ENCODE measurements at regions not wholly inside any gene's neighbourhood (a gene's known extent, or its start where the extent isn't known, plus 50 kb on each side); places are given as distances from the start of the nearest gene placed in this dataset.
"Not testable (repeated sequence)": the region's sequence is repeated elsewhere in the genome, so short reads cannot be mapped to it uniquely, and the experiment has no call there.

DNA sequence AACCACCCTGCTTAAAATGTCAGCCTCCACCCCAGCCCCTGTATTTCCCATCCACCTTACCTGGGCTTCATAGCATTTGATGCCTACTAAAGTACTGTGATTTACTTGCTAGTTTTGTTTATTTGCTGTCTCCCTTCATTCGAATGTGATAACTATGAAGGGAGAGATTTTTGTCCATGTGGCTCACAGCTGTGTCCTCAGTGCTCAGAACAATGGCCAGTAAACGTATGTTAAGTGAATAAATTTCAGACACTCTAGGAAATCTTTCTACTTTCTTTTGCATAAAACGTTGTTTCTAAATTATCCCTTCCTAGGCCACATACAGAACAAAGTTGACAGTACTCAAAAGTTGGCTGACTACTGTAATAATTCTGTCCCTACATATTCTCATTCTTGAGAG is 114.7 kb upstream of the OTUD4 start:
- no peak for DNase-seq

DNA sequence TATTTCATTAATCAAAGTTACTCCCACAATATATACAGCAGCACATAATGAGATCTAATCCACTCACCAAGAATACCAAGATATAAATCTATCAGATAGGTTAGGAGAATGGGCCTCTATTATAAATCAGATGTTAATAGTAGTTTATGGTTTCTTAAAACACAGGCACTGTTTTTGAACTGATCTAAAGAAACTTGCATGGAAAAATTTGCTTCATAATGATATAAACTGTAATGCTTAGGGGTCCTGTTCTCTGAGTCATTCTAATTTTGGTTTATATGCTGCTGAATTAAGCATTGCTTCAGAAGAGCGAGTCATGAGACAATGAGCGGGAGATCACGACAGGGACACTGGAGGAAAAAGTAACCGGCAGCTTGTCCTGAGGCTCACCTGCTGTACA is 113.3 kb upstream of the OTUD4 start:
- DNase-seq, result no peak

DNA sequence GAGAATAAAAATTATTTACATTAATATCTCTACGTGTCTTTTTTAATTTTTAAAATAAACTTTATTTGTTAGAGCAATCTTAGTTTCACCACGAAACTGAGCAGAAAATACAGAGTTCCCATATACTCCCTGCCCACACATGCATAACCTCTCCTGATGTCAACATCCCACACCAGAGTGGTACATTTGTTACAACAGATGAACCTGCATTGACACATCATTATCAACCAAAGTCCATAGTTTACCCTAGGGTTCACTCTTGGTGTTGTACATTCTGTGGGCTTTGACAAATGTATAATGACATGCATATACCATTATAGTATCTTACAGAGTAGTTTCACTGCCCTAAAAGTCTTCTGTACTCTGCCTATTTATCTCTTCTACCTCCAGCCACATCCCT is 110.6 kb upstream of the OTUD4 start:
- DNase-seq, result no peak

DNA sequence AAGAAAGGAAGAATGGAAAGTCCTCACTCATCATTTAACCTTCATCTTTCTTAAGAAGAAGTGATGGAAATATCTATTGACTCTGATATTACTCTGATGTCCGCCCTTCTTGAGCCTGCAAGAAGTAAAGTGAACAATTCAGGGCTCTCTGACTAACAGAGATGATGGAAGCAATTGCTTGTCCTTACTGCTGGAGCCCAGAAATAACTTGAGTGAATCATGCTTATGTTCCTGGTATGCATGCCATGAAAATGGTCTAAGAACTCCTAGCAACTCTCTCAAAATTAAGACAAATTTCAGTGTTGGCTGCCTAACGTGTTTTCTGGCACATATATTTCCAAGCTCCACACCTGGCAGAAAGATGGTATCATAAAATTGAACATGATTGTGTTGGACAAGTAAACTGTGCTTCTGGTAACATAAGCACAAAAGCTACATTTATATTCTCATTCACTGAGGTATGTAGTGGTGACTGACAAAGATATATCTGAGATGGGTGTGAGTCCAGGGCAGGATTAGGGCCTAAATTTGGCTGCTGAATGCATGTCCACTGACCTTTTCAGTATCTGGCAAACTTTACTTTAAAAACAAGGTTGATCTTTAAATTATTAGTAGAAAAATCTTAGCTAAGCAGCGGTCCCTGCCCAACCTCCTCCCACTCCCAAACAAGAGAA is 109.2 kb upstream of the OTUD4 start:
- no peak for DNase-seq

DNA sequence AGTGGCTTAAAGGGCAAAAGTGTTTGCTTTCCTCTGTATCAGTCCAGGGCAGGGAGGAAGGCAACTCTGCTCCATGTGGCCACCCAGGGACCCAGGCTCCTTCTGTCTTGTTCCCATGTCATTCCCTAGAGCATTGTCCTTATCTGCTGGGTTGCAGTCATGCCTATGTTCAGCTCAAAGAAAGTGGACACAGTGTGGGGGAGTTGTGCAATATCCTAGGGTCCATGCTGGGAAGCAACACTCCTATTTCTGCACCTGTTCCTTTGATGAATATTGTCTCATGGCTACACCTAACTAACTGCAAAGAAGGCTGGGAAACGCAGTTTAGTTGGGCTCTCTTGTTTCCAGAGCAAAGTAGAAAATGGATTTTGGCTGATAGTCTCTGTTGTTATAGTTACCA is 107.0 kb upstream of the OTUD4 start:
- DNase-seq, result no peak

DNA sequence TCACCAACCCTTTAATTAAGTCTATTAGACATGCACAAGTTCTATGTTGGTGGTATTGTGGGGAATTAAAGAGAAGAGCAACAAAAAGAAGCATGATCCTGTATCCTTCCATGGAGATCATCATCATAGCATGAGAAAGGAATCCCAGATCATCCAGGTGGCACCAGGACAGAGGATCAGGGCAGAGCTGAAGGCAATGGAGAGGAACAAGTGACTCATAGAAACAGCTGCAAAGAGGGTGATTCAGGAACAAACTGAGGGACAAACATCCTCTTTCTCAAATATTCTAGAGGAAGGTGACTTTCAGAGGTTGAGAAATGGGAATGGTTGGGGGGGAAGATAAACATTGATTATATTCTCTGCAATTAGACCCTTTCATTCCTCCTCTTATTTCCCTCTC is 105.5 kb upstream of the OTUD4 start:
- DNase-seq, result no peak

DNA sequence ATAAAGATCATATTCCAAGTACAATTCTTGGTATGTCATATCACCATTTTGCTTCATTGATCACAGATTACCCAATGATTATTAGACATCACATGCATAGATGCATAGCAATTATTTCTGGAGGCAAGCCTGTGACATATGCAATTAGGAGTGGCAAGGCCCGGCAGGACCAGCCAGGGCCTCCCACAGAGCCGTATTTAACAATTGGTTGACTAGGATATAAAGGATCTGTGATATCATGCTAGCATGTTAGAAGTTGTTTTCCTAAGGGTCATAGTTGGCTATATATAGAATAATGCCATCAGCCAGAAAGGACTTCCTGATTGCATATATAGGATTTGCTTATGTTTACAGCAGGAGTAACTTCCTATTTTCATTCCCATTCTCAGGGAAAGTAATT is 103.5 kb upstream of the OTUD4 start:
- no peak for DNase-seq

DNA sequence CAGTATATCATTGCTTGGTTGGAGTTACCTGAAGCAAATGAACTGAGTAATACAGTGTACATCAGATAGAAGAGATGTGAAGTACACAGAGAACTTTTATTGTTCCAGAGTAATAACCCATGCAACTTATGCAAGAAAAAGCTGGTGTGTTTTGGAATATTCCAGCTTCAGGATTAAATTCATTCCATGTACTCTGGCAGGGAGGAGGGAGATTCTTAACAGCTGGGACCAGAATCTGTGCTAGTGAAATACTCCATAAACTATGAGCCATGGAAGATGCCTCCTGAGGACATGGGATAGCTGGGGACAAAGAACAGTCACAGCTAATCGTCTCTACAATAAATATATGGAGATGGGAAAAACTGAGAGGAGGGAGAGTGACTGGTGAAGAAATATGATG is 101.6 kb upstream of the OTUD4 start:
- DNase-seq, result no peak

DNA sequence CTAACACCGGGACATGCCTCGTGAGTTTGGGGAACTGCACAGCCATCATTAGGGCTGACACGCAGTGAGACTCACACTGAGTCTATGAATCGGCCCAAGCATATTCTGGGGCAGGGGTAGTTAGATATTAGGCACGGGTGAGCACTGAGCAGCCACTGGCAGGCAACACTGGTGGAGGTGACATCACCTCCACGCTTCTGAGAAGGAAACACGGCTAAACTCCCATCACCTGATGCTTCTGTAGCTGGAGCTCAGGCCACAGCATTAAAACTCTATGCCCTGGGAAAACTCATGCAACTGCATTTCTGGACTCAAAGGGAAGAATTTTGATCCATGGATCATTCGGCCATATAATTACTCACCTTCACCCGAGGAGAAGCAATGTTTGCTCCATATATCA is 100.8 kb upstream of the OTUD4 start:
- DNase-seq, result no peak

DNA sequence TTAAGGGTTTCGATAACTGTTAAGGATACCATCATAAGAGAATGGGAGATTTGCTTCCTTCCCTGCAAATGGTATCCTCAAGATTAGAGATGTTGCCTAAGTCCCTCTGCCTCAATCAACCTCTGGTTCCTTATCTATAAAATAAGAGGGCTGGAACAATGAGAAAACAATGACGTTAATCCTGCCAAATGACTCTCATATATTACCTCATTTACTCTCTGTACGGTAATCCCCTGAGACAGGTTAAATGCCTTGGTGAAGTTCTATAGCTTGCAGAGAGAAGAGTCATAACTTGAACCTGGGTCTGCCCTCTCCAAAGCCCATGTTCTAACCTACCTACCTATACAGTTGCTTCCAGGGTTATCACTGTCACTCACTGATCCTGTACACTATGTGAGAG is 100.2 kb upstream of the OTUD4 start:
- DNase-seq, result no peak

DNA sequence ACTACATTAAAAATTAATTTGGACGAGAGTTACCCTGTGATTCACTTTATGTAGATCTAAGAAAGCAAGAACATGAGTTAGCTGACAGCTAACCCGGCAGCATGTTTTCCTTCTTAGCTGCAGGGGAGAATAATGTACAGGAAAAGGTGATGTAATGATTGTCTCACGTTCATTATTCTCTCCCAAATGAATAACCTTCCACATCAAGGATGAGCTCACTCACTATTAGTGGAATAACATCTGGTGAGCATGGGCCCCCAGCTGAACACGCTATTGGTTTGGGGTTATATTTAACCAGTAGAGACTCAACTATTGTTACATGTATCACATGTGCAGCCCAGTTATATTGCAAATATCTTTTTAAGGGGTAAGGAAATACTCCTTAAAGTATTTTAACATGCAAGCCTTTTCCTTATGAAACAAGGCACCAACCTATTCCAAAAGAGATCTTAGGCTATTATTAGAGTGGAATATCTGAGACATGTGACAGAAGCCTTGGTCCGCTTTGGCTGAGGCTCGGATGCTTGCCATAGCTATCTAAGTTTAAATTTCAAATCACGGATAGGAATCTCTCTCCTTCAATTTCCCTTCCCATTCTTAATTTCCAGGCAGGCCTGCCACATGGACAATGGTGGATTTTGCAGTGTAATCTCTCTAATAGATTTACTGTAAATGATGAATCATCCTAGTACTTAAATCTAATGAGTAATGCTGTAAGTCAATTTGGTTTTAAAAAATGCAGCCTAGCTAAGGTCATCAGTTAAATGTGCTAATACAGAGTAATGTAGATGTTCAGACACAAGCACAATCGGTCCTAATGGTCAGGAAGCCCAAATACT is 99.0 kb upstream of the OTUD4 start:
- no peak for DNase-seq

DNA sequence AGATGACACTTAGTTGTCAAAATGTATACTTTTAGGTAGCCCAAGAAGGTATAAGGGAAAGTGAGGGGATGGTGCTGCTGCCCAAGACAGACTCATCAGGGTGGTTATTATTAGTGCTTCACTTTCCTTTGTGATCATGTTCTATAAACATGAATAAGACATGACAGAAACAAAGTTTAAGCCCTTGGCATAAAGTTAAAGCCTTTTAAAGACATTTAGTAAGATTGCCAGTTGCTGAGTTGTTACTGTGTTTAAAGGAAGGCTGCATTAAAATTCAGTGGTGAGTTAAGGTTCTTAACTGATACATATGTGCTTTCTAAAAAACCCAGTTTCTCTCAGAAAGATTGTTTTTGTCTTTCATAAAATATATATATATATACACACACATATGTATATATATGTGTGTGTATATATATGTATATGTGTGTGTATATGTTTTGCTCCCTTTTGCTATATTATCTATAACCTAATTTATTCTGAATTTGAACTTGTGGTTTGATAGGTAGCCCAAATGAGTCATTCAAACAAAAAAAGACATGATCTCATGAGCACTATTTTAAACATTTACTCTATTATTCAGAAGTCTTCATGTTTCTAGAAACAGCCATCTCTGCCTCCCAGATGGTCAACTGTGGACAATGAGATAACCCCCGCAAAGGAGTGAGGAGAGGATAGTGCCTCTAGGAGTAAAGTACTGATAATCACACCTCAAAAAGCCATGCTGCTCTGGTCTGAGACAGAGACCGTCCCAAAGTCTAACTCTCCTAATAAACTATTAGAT is 98.1 kb upstream of the OTUD4 start:
- DNase-seq, result no peak

DNA sequence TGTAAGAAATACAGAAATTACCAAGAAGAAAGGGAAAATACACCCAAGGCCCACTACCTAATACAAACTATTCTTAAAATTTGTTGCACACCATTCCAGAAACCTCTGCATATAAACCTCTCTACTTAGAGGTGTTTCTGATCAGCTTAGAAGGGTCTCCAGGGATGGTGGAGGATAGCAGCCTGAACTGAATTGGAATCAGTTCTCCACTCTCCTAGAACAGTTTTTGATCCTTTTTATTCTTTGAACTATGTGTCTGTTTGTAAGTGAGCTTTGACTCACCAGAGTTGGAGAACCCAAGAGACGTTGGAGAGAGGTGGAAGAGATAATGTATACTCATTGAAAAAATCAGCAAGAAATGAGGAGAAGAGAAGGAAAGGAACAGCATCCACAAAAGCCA is 96.6 kb upstream of the OTUD4 start:
- DNase-seq, result no peak

DNA sequence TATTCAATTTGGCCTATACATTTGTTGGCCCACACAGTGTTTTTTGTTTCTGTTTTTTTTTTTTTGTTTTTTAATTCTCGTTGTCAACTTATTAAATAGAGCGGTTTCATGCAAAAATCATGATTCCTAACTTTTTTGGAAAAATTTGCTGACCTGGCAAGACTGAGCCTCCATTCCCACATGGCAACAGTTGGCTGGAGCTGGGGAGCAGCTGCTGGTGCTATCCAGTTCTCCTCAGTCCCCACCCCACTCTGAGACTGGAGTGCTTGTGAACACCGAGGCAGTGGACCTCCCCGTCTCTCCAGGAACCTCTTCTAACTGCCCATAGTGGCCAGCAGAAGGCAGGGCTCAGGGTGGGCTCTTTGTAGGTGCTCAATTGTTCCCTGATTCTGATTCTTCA is 95.7 kb upstream of the OTUD4 start:
- no peak for DNase-seq

DNA sequence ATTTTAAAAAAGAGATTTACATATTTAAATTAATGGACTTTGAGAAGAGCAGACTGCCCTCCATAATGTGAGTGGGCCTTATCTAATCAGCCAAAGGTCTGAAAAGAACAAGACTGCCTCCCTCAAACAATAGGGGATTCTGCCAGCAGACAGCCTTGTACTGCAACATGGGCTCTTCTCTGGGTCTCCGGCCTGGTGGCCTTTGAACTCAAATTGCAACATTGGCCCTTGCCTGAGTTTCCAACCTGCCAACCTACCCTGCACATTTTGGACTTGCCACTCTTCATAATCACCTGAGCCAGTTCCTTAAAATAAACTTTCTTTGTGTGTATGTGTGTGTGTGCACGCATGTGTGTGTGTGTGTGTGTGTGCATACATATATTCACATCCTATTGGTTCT is 90.8 kb upstream of the OTUD4 start:
- no peak for DNase-seq

DNA sequence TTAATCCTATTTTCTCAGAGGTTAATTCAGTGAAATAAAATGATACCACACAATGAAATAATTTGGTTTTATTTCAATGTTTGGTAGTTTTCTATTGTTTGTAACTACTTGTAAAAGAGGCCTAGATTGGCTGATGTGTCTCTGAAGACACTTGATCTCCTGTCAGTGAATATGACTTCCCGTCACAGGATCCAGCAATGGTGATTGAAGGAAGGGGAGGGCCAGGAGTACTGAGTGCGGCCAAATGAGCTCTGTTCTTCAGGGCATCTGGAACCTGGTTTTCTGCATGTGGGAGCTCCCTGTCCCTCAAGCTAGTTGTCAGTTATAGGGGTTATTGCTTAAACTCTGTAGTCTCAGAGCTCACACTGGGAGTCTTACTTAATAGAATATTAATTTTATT is 86.5 kb upstream of the OTUD4 start:
- no peak for DNase-seq

DNA sequence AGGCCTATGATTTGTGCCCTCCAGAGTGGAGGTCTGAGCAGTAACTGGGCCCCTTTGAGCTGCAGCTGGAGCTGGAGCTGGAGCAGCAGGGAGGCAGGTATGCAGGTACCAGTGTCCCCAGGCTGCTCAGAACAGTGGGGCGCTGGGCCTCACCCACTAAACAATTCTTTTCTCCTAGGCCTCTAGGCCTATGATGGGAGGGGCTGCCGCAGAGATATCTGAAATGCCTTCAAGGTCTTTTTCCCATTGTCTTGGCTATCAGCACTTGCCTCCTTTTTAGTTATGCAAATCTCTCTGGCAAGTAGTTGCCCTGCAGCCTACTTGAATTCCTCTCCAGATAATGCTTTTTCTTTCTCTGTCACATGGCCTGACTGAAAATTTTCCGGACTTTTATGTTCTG is 79.7 kb upstream of the OTUD4 start:
- DNase-seq, result no peak

DNA sequence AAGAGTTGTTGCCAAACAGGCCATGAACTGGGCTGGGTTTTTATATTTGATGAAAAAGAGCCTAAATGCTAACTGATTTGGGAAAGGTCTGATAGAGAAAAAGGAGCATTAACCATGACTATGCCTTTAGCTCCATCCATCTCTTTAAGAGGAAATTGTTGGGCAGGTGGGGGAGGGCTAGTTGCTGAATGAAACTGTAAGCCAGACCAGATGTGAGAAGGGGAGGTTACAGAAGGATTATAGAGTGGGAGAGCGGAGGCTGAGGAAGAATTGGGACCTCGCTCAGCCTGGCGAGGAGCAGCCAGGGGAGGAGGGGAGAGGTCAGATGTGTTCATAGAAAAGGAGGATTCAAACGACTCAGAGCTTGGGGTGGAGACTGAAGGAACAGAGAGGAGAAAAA is 74.9 kb upstream of the OTUD4 start:
- not testable (repeated sequence) for DNase-seq

DNA sequence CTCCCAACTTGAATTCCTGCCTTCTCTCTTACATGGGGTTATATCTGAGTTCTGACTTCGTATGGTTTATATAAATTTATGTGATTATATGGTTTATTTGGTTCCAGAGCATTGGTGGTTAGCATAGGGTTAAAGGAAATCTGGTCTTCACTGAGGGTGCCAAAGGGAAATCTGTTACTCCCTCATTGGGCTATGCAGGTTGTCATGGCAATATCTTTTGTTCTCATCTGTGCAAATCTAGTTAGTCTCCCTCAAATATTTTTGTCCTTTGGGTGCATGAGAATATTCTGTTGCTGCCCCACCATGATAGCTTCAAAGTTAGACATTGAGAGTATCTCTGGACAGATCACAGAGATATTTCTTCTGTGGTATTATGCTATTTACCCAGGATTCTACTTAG is 71.8 kb upstream of the OTUD4 start:
- no peak for DNase-seq

DNA sequence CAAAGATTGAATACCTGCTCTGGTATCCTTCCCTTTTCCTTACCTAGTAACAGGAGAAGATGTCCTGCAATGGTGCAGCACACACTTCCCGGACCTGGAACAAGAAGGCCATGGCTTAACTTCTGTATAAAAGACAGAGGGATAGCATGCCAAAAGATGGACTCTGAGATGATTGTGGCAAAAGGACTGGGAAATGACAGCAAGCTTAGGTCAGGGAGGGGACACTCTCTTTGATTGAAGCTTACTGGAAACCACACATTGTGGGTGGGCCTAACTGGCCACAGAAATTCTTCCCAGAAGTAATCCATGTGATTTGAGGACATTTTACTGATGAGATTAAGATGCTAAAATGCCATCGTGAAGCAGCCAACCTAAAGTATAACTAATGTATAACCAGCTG is 71.0 kb upstream of the OTUD4 start:
- DNase-seq, result no peak

DNA sequence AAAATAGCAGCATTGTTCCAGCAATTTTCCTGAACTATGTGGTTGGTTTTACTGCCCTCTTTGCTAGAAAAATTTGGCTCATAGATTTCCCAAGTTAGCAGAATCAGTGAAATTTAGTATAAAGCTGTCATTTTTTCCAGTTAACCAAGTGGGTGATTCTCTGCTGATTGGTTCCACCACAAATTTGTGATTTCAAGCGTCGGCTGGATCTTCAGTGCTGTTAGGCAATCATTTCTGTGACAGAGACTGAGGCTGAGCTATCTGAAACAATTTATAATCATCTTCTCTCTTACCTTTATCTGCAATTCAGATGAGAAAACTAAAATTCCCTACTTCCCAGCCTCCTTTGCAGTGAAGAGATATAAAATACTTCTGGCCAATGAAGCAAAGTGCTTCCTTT is 68.6 kb upstream of the OTUD4 start:
- no peak for DNase-seq

DNA sequence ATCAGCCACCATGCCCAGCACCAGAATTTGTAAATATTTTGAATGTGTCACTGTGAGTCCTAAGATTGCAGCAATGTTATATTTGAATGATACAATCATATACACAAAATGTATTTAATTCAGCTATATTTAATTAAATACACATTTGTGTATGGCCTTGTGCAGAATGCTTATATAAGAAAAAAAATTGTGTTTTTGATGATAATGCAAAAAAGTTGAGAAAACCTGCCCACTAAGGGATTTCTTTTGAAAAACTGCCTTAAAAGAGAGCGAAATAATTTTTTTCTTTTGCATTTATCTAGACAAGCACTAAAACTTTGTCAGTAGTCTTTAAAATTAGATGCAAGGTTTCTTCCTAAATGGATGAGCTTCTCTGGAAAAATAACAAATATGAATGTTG is 68.1 kb upstream of the OTUD4 start:
- no peak for DNase-seq

DNA sequence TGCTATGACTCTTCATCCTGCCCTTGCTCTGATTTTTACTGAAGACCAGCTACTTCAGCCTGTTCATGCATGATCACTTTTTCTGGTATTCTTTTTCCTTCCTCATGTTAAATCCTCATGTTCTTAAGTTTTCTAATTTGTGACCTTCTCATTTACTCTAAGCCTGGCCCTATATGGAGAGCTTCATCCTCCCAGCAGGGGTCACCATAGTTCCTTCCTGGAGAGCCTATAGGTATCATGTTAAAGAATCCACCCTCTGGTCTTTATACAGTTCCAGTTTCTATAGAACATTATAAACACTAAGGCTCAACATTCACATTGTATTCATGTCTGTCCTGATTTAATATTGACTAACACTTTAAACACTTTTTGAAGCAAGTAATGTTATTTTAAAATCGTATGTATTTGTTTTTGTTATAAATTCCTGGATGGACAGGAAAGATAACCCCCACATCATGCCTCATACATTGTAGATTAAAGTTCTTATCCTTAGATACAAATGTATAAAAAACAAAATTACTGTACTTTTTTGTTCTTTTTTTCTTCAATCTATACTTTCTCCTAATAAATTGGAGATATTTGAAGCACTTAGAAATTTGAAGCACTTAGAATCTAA is 53.8 kb upstream of the OTUD4 start:
- peak; percentile 75 for DNase-seq

All from activated effector memory CD4-positive, alpha-beta T cell treated with anti-CD3 and anti-CD28 coated beads, Interleukin-2, amount 50 U/mL, for 16 hours (primary cell).